Endodermal cell (in vitro differentiated cells): ENCODE measurements at regions not wholly inside any gene's neighbourhood (a gene's known extent, or its start where the extent isn't known, plus 50 kb on each side); places are given as distances from the start of the nearest gene placed in this dataset.

Experiments used
- DNase-seq: peaks from one replicate; pipeline ENCODE4 v3.0.0-alpha.2; 2017
- H3K27ac ChIP-seq: 2 replicates; pipeline ENCODE4 v1.5.1; 2013; ENCODE audit warnings: mild to moderate bottlenecking, low read depth, low read length, moderate library complexity
- H3K27me3 ChIP-seq: 2 replicates; pipeline ENCODE4 v1.6.1; 2013; ENCODE audit warnings: mild to moderate bottlenecking, low read length, moderate library complexity; ENCODE audit not compliant: insufficient read depth, control insufficient read depth, poor library complexity, severe bottlenecking
- H3K36me3 ChIP-seq: 2 replicates; pipeline ENCODE4 v1.7.0; 2013; ENCODE audit warnings: mild to moderate bottlenecking, low read length, moderate library complexity; ENCODE audit not compliant: control insufficient read depth, insufficient read depth
- H3K4me1 ChIP-seq: one replicate; pipeline ENCODE4 v1.7.0; 2013; ENCODE audit warnings: low read length; ENCODE audit not compliant: control insufficient read depth, insufficient read depth
- H3K4me3 ChIP-seq: 2 replicates; pipeline ENCODE4 v1.5.1; 2013; ENCODE audit warnings: mild to moderate bottlenecking, low read length, moderate library complexity
- H3K9ac ChIP-seq: 2 replicates; pipeline ENCODE4 v1.6.1; 2013; ENCODE audit warnings: mild to moderate bottlenecking, low read length, moderate library complexity; ENCODE audit not compliant: poor library complexity, severe bottlenecking; ENCODE audit errors: extremely low read depth
- H3K9me3 ChIP-seq: 2 replicates; pipeline ENCODE4 v1.6.1; 2013; ENCODE audit warnings: mild to moderate bottlenecking, low read length, moderate library complexity; ENCODE audit not compliant: control insufficient read depth
- H3K27ac Mint-ChIP-seq: 2 replicates; pipeline ENCODE4 v1.8.0; 2020; ENCODE audit warnings: mixed read lengths
- H3K27me3 Mint-ChIP-seq: 2 replicates; pipeline ENCODE4 v1.8.0; 2021; ENCODE audit warnings: mild to moderate bottlenecking, mixed read lengths; ENCODE audit not compliant: insufficient read depth
- H3K36me3 Mint-ChIP-seq: 2 replicates; pipeline ENCODE4 v1.8.0; 2020; ENCODE audit warnings: low read depth, mixed read lengths
- H3K4me1 Mint-ChIP-seq: 2 replicates; pipeline ENCODE4 v1.8.0; 2020; ENCODE audit warnings: mixed read lengths
- H3K4me3 Mint-ChIP-seq: 2 replicates; pipeline ENCODE4 v1.8.0; 2020; ENCODE audit warnings: mild to moderate bottlenecking, moderate library complexity, mixed read lengths
- H3K9me3 Mint-ChIP-seq: 2 replicates; pipeline ENCODE4 v1.8.0; 2020; ENCODE audit warnings: mild to moderate bottlenecking, mixed read lengths
- WGBS, 2 experiments: methylation state at CpG; one replicate each; pipeline versions ENCODE4 v1.1.5 to v1.1.7; 2013; ENCODE audit warnings: missing lambda C conversion rate in 2 of 2, mixed read lengths in 1 of 2; ENCODE audit not compliant: insufficient coverage in 1 of 2, insufficient read length in 1 of 2; 5-methylcytosine and 5-hydroxymethylcytosine counted together
- TF ChIP-seq, protein P1 (sequence below): fragments of 200-600 bp; sonication (generic); conservative IDR thresholded peaks from 2 replicates; pipeline ENCODE4 v1.5.0; 2021; ENCODE audit warnings: antibody characterized with exemption, mild to moderate bottlenecking

- WGBS, 2 experiments: 67% methylated on average over 2 of the region's 2 CpGs; no CpG with 5 or more reads in 1 of the 2 experiments
- Mint-ChIP-seq H3K9me3 (no peaks in the 10 kb centered on the region), H3K4me1 (peaks cover 5% of the 10 kb centered on the region), H3K4me3 (no peak overlapping the region), H3K36me3 (no peaks in the 10 kb centered on the region), H3K27ac (no peak overlapping the region), H3K27me3 (no peaks in the 10 kb centered on the region)
- Histone ChIP-seq H3K27me3 (no peaks in the 10 kb centered on the region), H3K9me3 (no peaks in the 10 kb centered on the region), H3K9ac (no peak overlapping the region), H3K4me1 (no peaks in the 10 kb centered on the region), H3K27ac (no peak overlapping the region), H3K36me3 (no peaks in the 10 kb centered on the region), H3K4me3 (no peak overlapping the region)
- no peak for DNase-seq
- TF ChIP-seq, protein P1, sequence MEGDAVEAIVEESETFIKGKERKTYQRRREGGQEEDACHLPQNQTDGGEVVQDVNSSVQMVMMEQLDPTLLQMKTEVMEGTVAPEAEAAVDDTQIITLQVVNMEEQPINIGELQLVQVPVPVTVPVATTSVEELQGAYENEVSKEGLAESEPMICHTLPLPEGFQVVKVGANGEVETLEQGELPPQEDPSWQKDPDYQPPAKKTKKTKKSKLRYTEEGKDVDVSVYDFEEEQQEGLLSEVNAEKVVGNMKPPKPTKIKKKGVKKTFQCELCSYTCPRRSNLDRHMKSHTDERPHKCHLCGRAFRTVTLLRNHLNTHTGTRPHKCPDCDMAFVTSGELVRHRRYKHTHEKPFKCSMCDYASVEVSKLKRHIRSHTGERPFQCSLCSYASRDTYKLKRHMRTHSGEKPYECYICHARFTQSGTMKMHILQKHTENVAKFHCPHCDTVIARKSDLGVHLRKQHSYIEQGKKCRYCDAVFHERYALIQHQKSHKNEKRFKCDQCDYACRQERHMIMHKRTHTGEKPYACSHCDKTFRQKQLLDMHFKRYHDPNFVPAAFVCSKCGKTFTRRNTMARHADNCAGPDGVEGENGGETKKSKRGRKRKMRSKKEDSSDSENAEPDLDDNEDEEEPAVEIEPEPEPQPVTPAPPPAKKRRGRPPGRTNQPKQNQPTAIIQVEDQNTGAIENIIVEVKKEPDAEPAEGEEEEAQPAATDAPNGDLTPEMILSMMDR: no peak
These were observed 557.3 kb upstream of the ANO5 start for GRCh38 chr11:21635394-21636145.

DNA sequence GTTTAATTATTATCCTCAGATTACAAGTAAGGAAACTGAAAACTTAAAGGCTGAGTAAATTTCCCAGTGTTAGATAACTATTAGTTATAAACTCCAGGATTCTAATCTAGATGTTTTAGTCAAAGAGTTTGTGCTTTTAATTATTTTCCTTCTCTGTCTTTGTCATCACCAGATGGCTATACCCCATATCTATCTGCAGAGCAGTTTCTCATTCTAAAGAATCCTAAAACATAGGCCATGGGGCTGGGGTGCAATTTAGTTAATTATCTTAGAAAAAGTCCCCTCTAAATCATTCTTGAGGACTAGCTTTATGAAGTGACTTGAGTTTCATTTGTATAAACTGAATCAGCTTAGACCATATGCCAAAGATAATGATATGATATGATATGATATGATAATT, 556.3 kb upstream of the ANO5 start:
- Histone ChIP-seq H3K27ac (no peak overlapping the region), H3K36me3 (no peaks in the 10 kb centered on the region), H3K4me1 (no peaks in the 10 kb centered on the region), H3K9ac (no peak overlapping the region), H3K9me3 (no peaks in the 10 kb centered on the region), H3K27me3 (no peaks in the 10 kb centered on the region), H3K4me3 (no peak overlapping the region)
- Mint-ChIP-seq H3K4me1 (peaks cover 5% of the 10 kb centered on the region), H3K9me3 (no peaks in the 10 kb centered on the region), H3K27ac (no peak overlapping the region), H3K36me3 (no peaks in the 10 kb centered on the region), H3K4me3 (no peak overlapping the region), H3K27me3 (no peaks in the 10 kb centered on the region)
- TF ChIP-seq, protein P1: no peak
- no peak for DNase-seq

GRCh38 chr11:21640491-21640890, 552.4 kb upstream of the ANO5 start:
- Histone ChIP-seq H3K9me3 (no peaks in the 10 kb centered on the region), H3K27ac (no peak overlapping the region), H3K4me3 (no peak overlapping the region), H3K27me3 (no peaks in the 10 kb centered on the region), H3K36me3 (no peaks in the 10 kb centered on the region), H3K4me1 (no peaks in the 10 kb centered on the region), H3K9ac (no peak overlapping the region)
- no peak overlapping the region for H3K27ac Mint-ChIP-seq
- H3K4me3 Mint-ChIP-seq: no peak overlapping the region
- TF ChIP-seq, protein P1: no peak
- no peaks in the 10 kb centered on the region for H3K27me3 Mint-ChIP-seq
- WGBS, 2 experiments: 94% methylated on average over 1 of the region's 1 CpG; no CpG with 5 or more reads in 1 of the 2 experiments
- DNase-seq: no peak
- H3K4me1 Mint-ChIP-seq: no peaks in the 10 kb centered on the region
- peaks cover 8% of the 10 kb centered on the region for H3K9me3 Mint-ChIP-seq
- no peaks in the 10 kb centered on the region for H3K36me3 Mint-ChIP-seq
